Mucosa of descending colon (tissue), 3 donors: ENCODE measurements at regions not wholly inside any gene's neighbourhood (a gene's known extent, or its start where the extent isn't known, plus 50 kb on each side); places are given as distances from the start of the nearest gene placed in this dataset.
"Not testable (repeated sequence)": the region's sequence is repeated elsewhere in the genome, so short reads cannot be mapped to it uniquely, and the experiment has no call there.

Source experiments
- ATAC-seq: fragments of 200-7000 bp; cut with Tn5 transposase; one replicate; pipeline ENCODE4 v1.9.1; 2020; ENCODE audit warnings: mild to moderate bottlenecking, moderate library complexity
- DNase-seq, 3 donors: peaks; one replicate each; pipeline ENCODE4 v3.0.0-alpha.2; 2020
- H3K36me3 ChIP-seq: fragments of 200-600 bp; one replicate; pipeline ENCODE4 v1.8.0; 2021; ENCODE audit warnings: low read depth, mild to moderate bottlenecking
- H3K4me1 ChIP-seq: fragments of 200-600 bp; one replicate; pipeline ENCODE4 v1.8.0; 2021; ENCODE audit warnings: low read depth, mild to moderate bottlenecking
- H3K4me3 ChIP-seq: fragments of 200-600 bp; one replicate; pipeline ENCODE4 v1.8.0; 2021; ENCODE audit warnings: mild to moderate bottlenecking
- H3K9me3 ChIP-seq: fragments of 200-600 bp; one replicate; pipeline ENCODE4 v1.8.0; 2021; ENCODE audit warnings: mild to moderate bottlenecking
- intact Hi-C, 2 donors: fragments of 100-400 bp; cut with DNase I in 1 of 2; cut with micrococcal nuclease in 1 of 2; formaldehyde crosslinking; loops; one replicate each; pipeline versions ENCODE4 v1.11.0 to v1.11.1; 2022; cut with DNase I, micrococcal nuclease
- TF ChIP-seq, protein P1 (sequence below): fragments of 200-600 bp; IDR thresholded peaks from one replicate; pipeline ENCODE4 v1.8.0; 2022; ENCODE audit warnings: antibody characterized with exemption, mild to moderate bottlenecking
- donor health status: DM: no; HTN: no; CAD: no; lungs with moderate emphysema.
- donor health status: DM: no; HTN: no; CAD: no.
- donor health status: DM: no; HTN: yes; CAD: no.

DNA sequence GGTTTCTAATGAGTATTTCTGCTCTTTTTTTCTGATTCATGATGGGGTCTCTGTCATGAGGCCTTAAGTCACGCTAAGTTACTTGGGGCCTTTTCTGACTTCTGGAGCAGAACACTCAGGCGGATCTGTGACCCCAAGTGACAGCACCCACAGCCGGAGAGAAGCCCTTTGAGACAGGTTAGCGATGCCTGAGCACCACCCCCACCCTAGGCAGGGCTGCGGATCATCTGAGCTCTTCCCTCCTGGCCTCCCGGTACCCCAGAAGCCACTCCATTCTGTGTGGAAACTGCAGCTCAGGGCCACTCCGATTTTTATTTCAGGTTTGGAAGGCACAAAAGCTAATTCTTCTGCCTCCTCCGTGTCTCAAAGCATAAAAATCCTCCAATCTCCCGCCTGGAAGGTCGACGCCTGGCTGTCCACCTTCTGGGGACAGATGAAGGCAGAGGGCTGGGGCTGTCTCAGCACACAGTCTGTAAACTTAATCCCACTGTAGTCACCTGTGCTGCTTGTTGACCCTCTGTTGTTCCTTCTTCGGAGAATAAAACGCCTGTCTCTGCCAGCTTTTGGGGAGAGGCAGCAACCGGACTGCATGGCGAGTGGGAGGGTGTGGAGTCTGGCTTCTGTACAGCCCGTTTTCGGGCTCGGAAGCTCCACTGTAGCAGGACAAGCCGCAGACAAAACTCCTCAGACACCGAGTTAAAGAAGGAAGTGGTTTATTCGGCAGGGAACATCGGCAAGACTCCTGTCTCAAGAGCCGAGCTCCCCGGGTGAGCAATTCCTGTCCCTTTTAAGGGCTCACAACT is 88.8 kb downstream of the SPRY4 start:
- no peaks in the 10 kb centered on the region for H3K36me3 ChIP-seq
- H3K4me1 ChIP-seq = no peaks in the 10 kb centered on the region
- no peak overlapping the region for H3K4me3 ChIP-seq
- intact Hi-C loops = no loop called here
- TF ChIP-seq, protein P1, sequence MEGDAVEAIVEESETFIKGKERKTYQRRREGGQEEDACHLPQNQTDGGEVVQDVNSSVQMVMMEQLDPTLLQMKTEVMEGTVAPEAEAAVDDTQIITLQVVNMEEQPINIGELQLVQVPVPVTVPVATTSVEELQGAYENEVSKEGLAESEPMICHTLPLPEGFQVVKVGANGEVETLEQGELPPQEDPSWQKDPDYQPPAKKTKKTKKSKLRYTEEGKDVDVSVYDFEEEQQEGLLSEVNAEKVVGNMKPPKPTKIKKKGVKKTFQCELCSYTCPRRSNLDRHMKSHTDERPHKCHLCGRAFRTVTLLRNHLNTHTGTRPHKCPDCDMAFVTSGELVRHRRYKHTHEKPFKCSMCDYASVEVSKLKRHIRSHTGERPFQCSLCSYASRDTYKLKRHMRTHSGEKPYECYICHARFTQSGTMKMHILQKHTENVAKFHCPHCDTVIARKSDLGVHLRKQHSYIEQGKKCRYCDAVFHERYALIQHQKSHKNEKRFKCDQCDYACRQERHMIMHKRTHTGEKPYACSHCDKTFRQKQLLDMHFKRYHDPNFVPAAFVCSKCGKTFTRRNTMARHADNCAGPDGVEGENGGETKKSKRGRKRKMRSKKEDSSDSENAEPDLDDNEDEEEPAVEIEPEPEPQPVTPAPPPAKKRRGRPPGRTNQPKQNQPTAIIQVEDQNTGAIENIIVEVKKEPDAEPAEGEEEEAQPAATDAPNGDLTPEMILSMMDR = no peak
- H3K9me3 ChIP-seq = no peaks in the 10 kb centered on the region
- ATAC-seq = no peak
- DNase-seq = no peak

DNA sequence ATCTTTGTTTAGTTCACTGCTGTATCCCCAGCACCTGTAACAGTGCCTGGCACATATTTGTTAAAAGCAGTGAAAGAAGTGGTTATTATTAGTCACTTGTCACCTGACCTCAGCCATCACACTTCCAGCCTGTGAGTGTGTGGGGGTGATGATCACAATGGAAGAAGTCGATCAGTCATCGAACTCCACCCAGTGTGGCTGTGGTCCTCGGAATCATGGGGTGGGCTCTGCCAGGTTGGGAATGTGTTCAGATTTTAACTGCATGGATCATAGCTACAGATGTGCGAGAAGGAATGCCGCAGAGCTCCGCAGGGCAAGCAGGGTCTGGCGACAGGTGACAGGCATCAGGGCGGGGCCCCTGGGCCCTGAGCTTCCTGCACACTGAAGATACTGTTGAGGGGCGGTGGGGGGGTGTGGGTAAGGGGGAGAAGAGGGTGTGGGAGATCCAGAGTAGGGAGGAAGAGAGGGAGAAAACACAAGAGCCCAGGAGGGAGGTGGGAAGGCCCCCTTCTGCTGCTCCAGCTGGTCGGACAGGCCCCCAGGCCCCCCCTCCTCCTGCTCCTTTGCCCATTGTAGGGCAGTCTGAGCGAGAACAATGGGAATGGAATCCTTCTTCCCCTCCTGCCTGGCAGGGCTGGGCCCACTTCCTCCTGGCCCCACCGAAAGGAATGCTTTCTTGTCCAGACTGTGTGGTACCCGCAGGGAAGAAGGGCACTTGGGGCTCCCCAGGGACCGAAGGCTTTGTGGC is 89.6 kb downstream of the SPRY4 start:
- Histone ChIP-seq H3K4me1 (no peaks in the 10 kb centered on the region), H3K36me3 (no peaks in the 10 kb centered on the region), H3K4me3 (no peak overlapping the region), H3K9me3 (no peaks in the 10 kb centered on the region)
- DNase-seq = no peak
- intact Hi-C loops = no loop called here
- TF ChIP-seq, protein P1 = no peak
- no peak for ATAC-seq

DNA sequence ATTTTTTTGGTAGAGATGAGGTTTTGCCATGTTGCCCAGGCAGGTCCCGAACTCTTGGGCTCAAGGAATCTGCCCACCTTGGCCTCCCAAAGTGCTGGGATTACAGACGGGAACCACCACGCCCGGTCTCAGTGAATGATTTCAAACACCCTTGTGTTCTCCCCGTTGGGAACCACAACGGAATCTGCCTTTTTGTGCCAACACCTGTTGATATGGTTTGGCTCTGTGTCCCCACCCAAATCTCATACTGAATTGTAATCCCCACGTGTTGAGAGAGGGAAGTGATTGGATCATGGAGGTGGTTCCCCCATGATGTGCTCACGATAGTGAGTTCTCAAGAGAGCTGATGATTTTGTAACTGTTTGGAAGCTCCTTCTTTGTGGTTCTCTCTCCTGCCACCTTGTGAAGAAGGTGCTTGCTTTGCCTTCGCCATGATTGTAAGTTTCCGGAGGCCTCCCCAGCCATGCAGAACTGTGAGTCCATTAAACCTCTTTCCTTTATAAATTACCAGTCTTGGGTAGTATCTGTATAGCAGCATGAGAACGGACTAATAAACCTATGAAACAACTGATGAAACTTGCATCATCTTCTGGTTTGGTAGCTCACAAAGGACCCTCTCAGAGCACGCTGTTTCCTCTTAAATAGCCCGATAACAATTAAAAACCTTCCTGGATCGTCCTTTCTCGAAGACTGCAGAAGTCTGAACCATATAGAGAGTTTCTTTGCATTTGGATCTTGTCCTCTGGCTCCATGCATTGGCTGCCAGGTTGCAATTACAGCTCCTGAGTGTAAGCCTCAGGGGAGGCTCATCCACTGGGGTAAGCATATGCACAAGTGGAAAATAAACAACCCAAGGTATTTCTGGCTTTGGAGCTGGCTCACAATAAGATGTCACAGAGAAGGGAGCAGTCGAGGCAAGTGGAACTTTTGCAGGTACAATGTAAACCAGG is 91.5 kb downstream of the SPRY4 start:
- no peaks in the 10 kb centered on the region for H3K9me3 ChIP-seq
- DNase-seq = no peak
- H3K4me1 ChIP-seq = no peaks in the 10 kb centered on the region
- ATAC-seq = no peak
- no peaks in the 10 kb centered on the region for H3K36me3 ChIP-seq
- H3K4me3 ChIP-seq = no peak overlapping the region
- TF ChIP-seq, protein P1 = no peak
- intact Hi-C loops = no loop called here

DNA sequence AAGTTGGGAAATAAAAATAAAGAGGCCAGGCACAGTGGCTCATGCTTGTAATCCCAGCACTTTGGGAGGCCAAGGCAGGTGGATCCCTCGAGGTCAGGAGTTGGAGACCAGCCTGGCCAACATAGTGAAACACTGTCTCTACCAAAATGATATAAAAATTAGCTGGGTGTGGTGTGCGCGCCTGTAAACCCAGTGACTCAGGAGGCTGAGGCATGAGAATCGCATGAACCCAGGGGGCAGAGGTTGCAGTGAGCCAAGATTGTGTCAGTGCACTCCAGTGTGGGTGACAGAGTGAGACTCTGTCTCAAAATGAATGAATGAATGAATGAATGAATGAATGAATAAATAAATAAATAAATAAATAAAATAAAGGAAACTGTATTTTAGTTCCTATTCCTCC is 93.9 kb downstream of the SPRY4 start:
- DNase-seq, H3K36me3 ChIP-seq, H3K4me3 ChIP-seq, intact Hi-C loops, H3K4me1 ChIP-seq, H3K9me3 ChIP-seq: not testable (repeated sequence)
- ATAC-seq = peak; percentile 62

DNA sequence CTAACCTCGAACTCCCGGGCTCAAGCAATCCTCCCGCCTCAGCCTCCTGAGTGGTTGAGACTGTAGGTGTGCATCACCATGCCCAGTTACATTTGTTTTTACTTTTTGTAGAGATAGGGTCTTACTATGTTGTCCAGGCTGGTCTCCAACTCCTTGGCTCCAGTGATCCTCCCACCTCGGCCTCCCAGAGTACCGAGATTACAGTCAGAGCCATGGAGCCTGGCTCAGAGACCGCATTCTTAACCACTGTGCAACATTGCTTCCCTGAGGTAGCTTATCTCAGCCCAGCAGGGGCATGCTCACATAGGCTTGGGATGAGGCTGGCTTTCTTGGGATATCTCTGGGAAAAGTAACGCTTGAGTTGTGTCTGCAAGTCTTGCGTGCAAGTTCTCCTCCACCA is 99.7 kb downstream of the SPRY4 start:
- intact Hi-C loops = no loop called here
- Histone ChIP-seq H3K36me3 (no peaks in the 10 kb centered on the region), H3K4me1 (peaks cover 12% of the 10 kb centered on the region), H3K4me3 (no peak overlapping the region), H3K9me3 (no peaks in the 10 kb centered on the region)
- ATAC-seq = no peak
- no peak for DNase-seq
- TF ChIP-seq, protein P1 = no peak
